H9 (cell line): ENCODE measurements at regions not wholly inside any gene's neighbourhood (a gene's known extent, or its start where the extent isn't known, plus 50 kb on each side); places are given as distances from the start of the nearest gene placed in this dataset.

Experiments
- DNase-seq: peaks from one replicate; pipeline ENCODE4 v3.0.0-alpha.2; 2017
- H2AFZ ChIP-seq: one replicate; pipeline ENCODE4 v1.6.1; 2013; ENCODE audit warnings: mild to moderate bottlenecking, low read length, control low read depth, moderate library complexity
- H2AK5ac ChIP-seq: 2 replicates; pipeline ENCODE4 v1.6.1; 2013; ENCODE audit warnings: low read length, control low read depth, mixed read lengths; ENCODE audit not compliant: insufficient read length
- H2BK120ac ChIP-seq: one replicate; pipeline ENCODE4 v1.6.1; 2013; ENCODE audit warnings: low read depth, mild to moderate bottlenecking, low read length, control low read depth, inconsistent platforms; ENCODE audit not compliant: poor library complexity, severe bottlenecking
- H2BK12ac ChIP-seq: 2 replicates; pipeline ENCODE4 v1.6.1; 2013; ENCODE audit warnings: low read length, control low read depth, mixed read lengths, low read depth; ENCODE audit not compliant: insufficient read length
- H2BK15ac ChIP-seq: 2 replicates; pipeline ENCODE4 v1.6.1; 2013; ENCODE audit warnings: low read depth, low read length, control low read depth
- H2BK20ac ChIP-seq: one replicate; pipeline ENCODE4 v1.6.1; 2013; ENCODE audit warnings: low read depth, mild to moderate bottlenecking, low read length, control low read depth, inconsistent platforms; ENCODE audit not compliant: poor library complexity, severe bottlenecking
- H2BK5ac ChIP-seq: 2 replicates; pipeline ENCODE4 v1.6.1; 2013; ENCODE audit warnings: low read length, control low read depth, mixed read lengths; ENCODE audit not compliant: insufficient read length
- H3K14ac ChIP-seq: 2 replicates; pipeline ENCODE4 v1.6.1; 2013; ENCODE audit warnings: low read length, control low read depth; ENCODE audit not compliant: insufficient read depth
- H3K18ac ChIP-seq: 2 replicates; pipeline ENCODE4 v1.6.1; 2013; ENCODE audit warnings: low read depth, mild to moderate bottlenecking, mixed read lengths, low read length, control low read depth; ENCODE audit not compliant: insufficient read length
- H3K23ac ChIP-seq: 2 replicates; pipeline ENCODE4 v1.6.1; 2013; ENCODE audit warnings: low read length, control low read depth, mixed read lengths, low read depth; ENCODE audit not compliant: insufficient read length
- H3K23me2 ChIP-seq: 2 replicates; pipeline ENCODE4 v1.6.1; 2013; ENCODE audit warnings: low read depth, mild to moderate bottlenecking, mixed read lengths, low read length, control low read depth; ENCODE audit not compliant: insufficient read length, poor library complexity, severe bottlenecking
- H3K27ac ChIP-seq: 2 replicates; pipeline ENCODE4 v1.5.1; 2013; ENCODE audit warnings: low read length, control low read depth, mixed read lengths, low read depth; ENCODE audit not compliant: insufficient read length
- H3K27me3 ChIP-seq: 2 replicates; pipeline ENCODE4 v1.6.1; 2013; ENCODE audit warnings: low read length, control low read depth, inconsistent platforms; ENCODE audit not compliant: insufficient read depth
- H3K4ac ChIP-seq: 2 replicates; pipeline ENCODE4 v1.6.1; 2013; ENCODE audit warnings: low read depth, mild to moderate bottlenecking, control low read depth, inconsistent platforms, low read length, moderate library complexity
- H3K4me1 ChIP-seq: 2 replicates; pipeline ENCODE4 v1.6.1; 2013; ENCODE audit warnings: low read length, control low read depth, inconsistent platforms; ENCODE audit not compliant: insufficient read depth
- H3K4me2 ChIP-seq: 2 replicates; pipeline ENCODE4 v1.6.1; 2013; ENCODE audit warnings: low read length, control low read depth, mixed read lengths; ENCODE audit not compliant: insufficient read length, insufficient read depth
- H3K56ac ChIP-seq: 2 replicates; pipeline ENCODE4 v1.6.1; 2013; ENCODE audit warnings: low read depth, mild to moderate bottlenecking, mixed read lengths, low read length, control low read depth; ENCODE audit not compliant: insufficient read length
- H3K79me1 ChIP-seq: 2 replicates; pipeline ENCODE4 v1.6.1; 2013; ENCODE audit warnings: low read depth, mild to moderate bottlenecking, moderate library complexity, low read length, control low read depth, inconsistent platforms; ENCODE audit not compliant: insufficient read depth, poor library complexity, severe bottlenecking
- H3K79me2 ChIP-seq: 2 replicates; pipeline ENCODE4 v1.6.1; 2013; ENCODE audit warnings: low read length, control low read depth, inconsistent platforms; ENCODE audit not compliant: insufficient read depth
- H3K9ac ChIP-seq: 2 replicates; pipeline ENCODE4 v1.6.1; 2013; ENCODE audit warnings: low read length, control low read depth, mixed read lengths; ENCODE audit not compliant: insufficient read length; ENCODE audit errors: extremely low read depth
- H3K9me3 ChIP-seq: one replicate; pipeline ENCODE4 v1.6.1; 2013; ENCODE audit warnings: low read depth, low read length, inconsistent platforms; ENCODE audit not compliant: control insufficient read depth
- H3T11ph ChIP-seq: one replicate; pipeline ENCODE4 v1.6.1; 2013; ENCODE audit warnings: mild to moderate bottlenecking, low read length, control low read depth, inconsistent platforms
- H4K20me1 ChIP-seq: one replicate; pipeline ENCODE4 v1.6.1; 2013; ENCODE audit not compliant: control insufficient read depth, insufficient read length, insufficient read depth
- H4K5ac ChIP-seq: 2 replicates; pipeline ENCODE4 v1.6.1; 2013; ENCODE audit warnings: low read depth, mild to moderate bottlenecking, mixed read lengths, low read length, control low read depth; ENCODE audit not compliant: insufficient read length
- H4K8ac ChIP-seq: replicated peaks from 2 replicates; pipeline ENCODE4 v1.6.1; 2013; ENCODE audit warnings: low read length, control low read depth, mixed read lengths, low read depth; ENCODE audit not compliant: insufficient read length
- H4K91ac ChIP-seq: 2 replicates; pipeline ENCODE4 v1.6.1; 2013; ENCODE audit warnings: low read depth, mild to moderate bottlenecking, moderate library complexity, mixed read lengths, low read length, control low read depth; ENCODE audit not compliant: insufficient read length
- H3K27ac Mint-ChIP-seq, 3 experiments: 2 replicates in 2 of 3; 3 replicates in 1 of 3; pipeline ENCODE4 v1.8.0; 2020 to 2021; ENCODE audit warnings: mixed read lengths in 3 of 3, mild to moderate bottlenecking in 1 of 3, moderate library complexity in 1 of 3
- H3K27me3 Mint-ChIP-seq: 2 replicates; pipeline ENCODE4 v1.8.0; 2021; ENCODE audit warnings: low read depth, mild to moderate bottlenecking, moderate library complexity, mixed read lengths
- H3K36me3 Mint-ChIP-seq, 3 experiments: 2 replicates in 2 of 3; 3 replicates in 1 of 3; pipeline ENCODE4 v1.8.0; 2020 to 2021; ENCODE audit warnings: low read depth in 3 of 3, mixed read lengths in 3 of 3; ENCODE audit not compliant: insufficient read depth in 1 of 3
- H3K4me1 Mint-ChIP-seq, 2 experiments: 2 replicates each; pipeline ENCODE4 v1.8.0; 2020; ENCODE audit warnings: mixed read lengths in 2 of 2
- H3K4me3 Mint-ChIP-seq, 2 experiments: 2 replicates in 1 of 2; 3 replicates in 1 of 2; pipeline ENCODE4 v1.8.0; 2020 to 2021; ENCODE audit warnings: mild to moderate bottlenecking in 2 of 2, mixed read lengths in 2 of 2, moderate library complexity in 1 of 2
- H3K9me3 Mint-ChIP-seq, 2 experiments: 2 replicates in 1 of 2; 3 replicates in 1 of 2; pipeline ENCODE4 v1.8.0; 2020; ENCODE audit warnings: mild to moderate bottlenecking in 2 of 2, mixed read lengths in 2 of 2, moderate library complexity in 1 of 2
- CTCF ChIP-seq: fragments of 200-600 bp; sonication (generic); conservative IDR thresholded peaks from 3 replicates; pipeline ENCODE4 v1.8.0; 2021; ENCODE audit warnings: antibody characterized with exemption, mild to moderate bottlenecking
- WGBS: extraction: QIAGEN DNeasy Blood & Tissue Kit; methylation state at CpG from one replicate; pipeline ENCODE4 v1.1.7; 2013; ENCODE audit warnings: missing lambda C conversion rate, low lambda C conversion rate, mixed read lengths; ENCODE audit not compliant: insufficient read length; ENCODE audit errors: extremely low coverage; 5-methylcytosine and 5-hydroxymethylcytosine counted together

- no peaks in the 10 kb centered on the region for H3K9me3 ChIP-seq
- H3K4ac ChIP-seq = no peak overlapping the region
- no peak overlapping the region for H3K4me2 ChIP-seq
- no peak overlapping the region for H2BK12ac ChIP-seq
- no peak overlapping the region for H2BK120ac ChIP-seq
- no peak overlapping the region for H3K9ac ChIP-seq
- WGBS = no CpG with 5 or more reads among the region's 11 CpGs
- no peak overlapping the region for H2AFZ ChIP-seq
- H3T11ph ChIP-seq = no peak overlapping the region
- H3K27me3 Mint-ChIP-seq = peaks cover 4% of the 10 kb centered on the region
- no peak overlapping the region for H3K18ac ChIP-seq
- no peak overlapping the region for H2BK15ac ChIP-seq
- no peaks in the 10 kb centered on the region; a peak in 1 of 7 replicates for H3K36me3 Mint-ChIP-seq
- no peak overlapping the region for H4K91ac ChIP-seq
- H4K20me1 ChIP-seq = no peaks in the 10 kb centered on the region
- no peak overlapping the region for H3K4me3 Mint-ChIP-seq
- H3K14ac ChIP-seq = no peak overlapping the region
- no peak overlapping the region for H3K56ac ChIP-seq
- no peak overlapping the region for H2AK5ac ChIP-seq
- no peaks in the 10 kb centered on the region for H3K79me1 ChIP-seq
- no peaks in the 10 kb centered on the region for H3K27me3 ChIP-seq
- H3K79me2 ChIP-seq = no peaks in the 10 kb centered on the region
- no peaks in the 10 kb centered on the region; a peak in 2 of 5 replicates for H3K9me3 Mint-ChIP-seq
- H4K8ac ChIP-seq = no peak overlapping the region
- TF ChIP-seq CTCF = no peak
- H3K4me1 ChIP-seq = peaks cover 24% of the 10 kb centered on the region
- H2BK20ac ChIP-seq = no peak overlapping the region
- no peak overlapping the region; a peak in 1 of 7 replicates for H3K27ac Mint-ChIP-seq
- H2BK5ac ChIP-seq = no peak overlapping the region
- no peak overlapping the region for H3K27ac ChIP-seq
- H3K23ac ChIP-seq = no peak overlapping the region
- no peaks in the 10 kb centered on the region for H3K23me2 ChIP-seq
- H3K4me1 Mint-ChIP-seq = peaks cover 51 to 58% of the 10 kb centered on the region in 2 experiments
- DNase-seq = no peak
- H4K5ac ChIP-seq = no peak overlapping the region
These were observed 244.1 kb downstream of the LOXHD1 start for GRCh38 chr18:46412916-46413315.
